Stimulated activated CD8-positive, alpha-beta memory T cell treated with anti-CD3 and anti-CD28 coated beads, Interleukin-7, amount 100 ng/mL, for 48 hours (primary cell): ENCODE measurements at regions not wholly inside any gene's neighbourhood (a gene's known extent, or its start where the extent isn't known, plus 50 kb on each side); places are given as distances from the start of the nearest gene placed in this dataset.
"Not testable (repeated sequence)": the region's sequence is repeated elsewhere in the genome, so short reads cannot be mapped to it uniquely, and the experiment has no call there.

Source experiments
- DNase-seq, 2 donors: peaks; one replicate each; pipeline ENCODE4 v3.0.0-alpha.2; 2020; ENCODE audit warnings: low read depth in 1 of 2; ENCODE audit errors: extremely low read depth in 1 of 2

DNA sequence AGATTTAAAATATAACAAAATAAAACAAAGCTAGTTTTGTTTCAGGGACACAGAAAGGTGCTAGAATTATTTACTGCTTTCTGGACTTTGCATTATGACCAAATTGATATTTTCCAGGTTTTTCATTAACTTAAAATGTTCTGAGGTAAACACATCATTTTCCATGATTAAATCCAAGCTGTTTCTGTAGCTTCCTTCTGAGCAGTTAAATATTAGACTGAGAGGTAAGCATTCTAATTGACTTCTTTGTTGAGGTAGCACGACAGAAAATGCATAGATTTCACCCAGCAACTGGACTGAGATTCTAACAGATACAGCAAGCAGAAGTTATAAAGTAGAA lies 98.3 kb downstream of the BMP4 start:
- DNase-seq = no peak

DNA sequence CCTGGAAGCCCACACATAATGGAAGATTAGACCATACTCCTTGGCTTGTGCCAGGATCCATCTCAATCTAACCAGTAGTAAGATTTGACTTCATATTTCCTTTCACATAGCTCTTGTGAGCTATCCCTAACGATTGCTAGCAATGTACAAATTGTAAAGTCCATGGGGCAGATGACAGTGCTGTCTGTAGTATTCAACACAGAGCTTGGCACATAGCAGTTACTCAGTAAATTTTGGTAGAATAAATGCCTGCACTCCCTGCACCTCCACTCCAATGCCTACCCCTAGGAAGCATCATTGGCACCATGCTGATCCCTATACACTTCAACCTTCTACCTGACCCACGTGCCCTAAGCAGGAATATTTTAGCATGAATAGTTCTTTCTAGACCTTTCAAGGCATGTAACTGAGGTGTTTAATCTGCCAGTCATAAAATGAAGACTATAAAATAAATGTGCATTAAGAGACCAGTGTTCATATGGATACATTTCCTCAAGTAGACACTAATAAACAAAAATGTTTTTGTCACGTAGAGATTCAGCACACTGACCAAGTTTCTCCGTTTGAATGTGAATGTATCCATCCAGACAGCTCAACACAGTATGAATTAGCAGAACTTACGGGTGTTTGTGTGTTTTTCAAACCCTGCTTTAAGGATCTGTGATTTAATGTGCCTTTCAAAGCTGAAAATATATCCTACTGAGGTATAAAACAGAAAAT lies 98.8 kb downstream of the BMP4 start:
- no peak for DNase-seq

GRCh38 chr14:53855574-53855973 lies 101.1 kb downstream of the BMP4 start:
- DNase-seq = no peak

DNA sequence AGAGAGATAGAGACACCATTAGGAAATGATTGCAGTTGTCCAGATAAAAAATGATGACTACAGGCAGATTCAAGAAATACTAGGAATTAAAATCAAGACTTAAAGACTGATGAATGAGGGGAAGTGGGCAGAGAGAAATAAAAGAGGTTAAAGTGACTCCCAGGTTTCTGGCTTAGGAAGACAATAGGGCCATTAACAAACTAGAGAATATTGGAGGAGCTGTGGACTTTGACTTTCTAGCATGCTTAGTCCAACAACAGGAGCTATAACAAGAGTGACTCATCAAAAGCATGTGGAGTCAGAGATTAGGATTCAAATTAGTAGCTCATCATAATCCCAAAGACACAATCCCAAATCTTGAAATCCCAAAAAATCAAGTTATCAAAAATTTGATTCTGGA lies 101.5 kb downstream of the BMP4 start:
- no peak for DNase-seq

DNA sequence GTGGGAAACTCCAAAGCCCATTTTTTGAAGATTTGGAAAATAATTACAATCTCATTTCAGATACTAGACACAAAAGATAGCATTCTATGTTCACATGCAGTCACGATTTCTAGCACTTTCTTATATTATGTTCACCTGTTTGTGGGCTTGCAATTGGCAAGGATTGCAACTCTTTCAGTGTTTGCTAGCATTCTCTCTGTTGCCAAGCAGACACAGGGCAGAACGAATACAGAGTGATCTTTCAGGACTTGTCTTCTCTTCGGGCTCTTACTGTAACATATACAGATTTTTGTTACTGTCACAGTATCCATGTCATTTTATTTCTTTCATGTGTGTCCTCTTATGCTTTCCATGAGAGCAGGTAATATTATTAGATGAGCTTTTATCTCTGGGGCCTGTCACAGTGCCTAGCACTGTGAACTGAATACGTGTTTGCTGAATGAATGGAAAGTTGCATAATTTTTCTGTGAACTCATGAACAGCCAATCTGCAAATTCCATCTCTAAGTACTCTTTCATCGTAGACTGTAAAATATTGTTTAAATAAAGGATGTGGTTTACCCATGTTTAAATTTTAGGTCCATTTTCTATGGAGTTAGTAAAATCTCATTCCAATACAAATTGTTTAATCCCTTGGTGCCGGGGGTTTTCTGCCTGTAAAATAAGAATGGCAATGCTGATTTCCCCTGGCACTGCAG lies 105.1 kb downstream of the BMP4 start:
- no peak for DNase-seq

- no peak for DNase-seq
Measured at GRCh38 chr14:53850714-53851296, 105.8 kb downstream of the BMP4 start.

- DNase-seq = no peak
Measured at GRCh38 chr14:53849549-53849948, 107.1 kb downstream of the BMP4 start.

- no peak for DNase-seq
Measured at GRCh38 chr14:53848854-53849253, 107.8 kb downstream of the BMP4 start.

- DNase-seq = no peak
Measured at GRCh38 chr14:53847881-53848280, 108.7 kb downstream of the BMP4 start.

- no peak for DNase-seq
Measured at GRCh38 chr14:53847057-53847456, 109.6 kb downstream of the BMP4 start.

DNA sequence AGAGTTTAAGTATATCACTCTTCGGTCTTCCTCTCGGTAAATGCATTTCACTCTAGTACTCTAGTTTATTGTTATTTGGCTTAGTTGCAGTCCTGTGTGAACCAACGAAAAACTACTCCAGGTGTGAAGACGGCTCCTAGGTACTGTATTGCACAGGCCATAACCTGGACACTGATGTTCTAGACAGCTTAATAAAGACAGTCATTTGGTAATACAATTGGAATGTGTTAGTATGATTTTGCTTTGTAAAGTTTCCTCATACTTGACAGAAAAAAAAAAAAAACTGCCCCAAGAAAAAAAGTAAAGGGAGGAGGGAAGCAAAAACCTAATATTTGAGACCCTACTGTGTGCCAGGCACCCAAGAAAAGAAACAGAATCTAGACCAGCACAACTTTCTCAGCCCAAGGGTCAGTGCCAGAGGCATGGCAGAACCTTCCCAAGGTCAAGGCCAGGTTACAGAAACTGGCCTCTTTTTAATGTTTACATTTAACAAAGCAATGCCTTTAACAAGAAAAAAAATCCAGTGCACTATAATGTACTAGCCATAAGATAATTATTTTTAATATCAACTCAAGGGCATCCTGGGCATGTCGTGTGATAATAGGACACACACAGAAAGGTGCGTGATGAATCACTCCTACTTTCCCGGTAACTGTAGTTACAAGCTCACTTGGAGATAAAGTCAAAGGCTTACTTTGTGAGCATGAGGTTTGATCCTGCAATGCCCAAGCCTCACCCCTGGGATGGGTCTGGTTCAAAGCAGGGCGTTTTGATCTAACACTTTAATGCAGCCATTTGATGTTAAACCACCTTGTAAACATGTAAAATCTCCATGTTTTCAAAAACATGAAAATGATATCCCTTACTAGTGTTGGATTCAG lies 110.6 kb downstream of the BMP4 start:
- DNase-seq = no peak

GRCh38 chr14:53842938-53843337 lies 113.7 kb downstream of the BMP4 start:
- DNase-seq = no peak

GRCh38 chr14:53841109-53842099 lies 115.2 kb downstream of the BMP4 start:
- DNase-seq = no peak

DNA sequence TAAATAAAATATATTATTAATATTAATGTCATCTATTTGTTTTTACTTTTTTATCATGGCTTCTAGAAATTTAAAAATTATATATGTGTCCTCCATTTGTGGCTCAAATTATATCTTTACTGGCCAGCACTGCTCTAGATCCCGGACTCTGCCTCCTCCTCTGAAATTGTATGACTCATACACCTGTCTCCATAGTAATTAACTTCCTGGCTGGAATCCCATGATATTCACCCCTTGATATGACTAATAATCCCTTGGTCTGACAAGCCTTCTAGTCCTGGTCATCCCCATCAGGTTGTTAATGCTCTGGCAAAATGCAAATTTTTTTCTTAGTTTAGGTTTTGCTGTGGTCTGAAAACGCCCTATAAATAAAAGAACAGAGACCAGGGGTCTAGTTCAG lies 116.2 kb downstream of the BMP4 start:
- DNase-seq = no peak

GRCh38 chr14:53838374-53838773 lies 118.3 kb downstream of the BMP4 start:
- no peak for DNase-seq

DNA sequence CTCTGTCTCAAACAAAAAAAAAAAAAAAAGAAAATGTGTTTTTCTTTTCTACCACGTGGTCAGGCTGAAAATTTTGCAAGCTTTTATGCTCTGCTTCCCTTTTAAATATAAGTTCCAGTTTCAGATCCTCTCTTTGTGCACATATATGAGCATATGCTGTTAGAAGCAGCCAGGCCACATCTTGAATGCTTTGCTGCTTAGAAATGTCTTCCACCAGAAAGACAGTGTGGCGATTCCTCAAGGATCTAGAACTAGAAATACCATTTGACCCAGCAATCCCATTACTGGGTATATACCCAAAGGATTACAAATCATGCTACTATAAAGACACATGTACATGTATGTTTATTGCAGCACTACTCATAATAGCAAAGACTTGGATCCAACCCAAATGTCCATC lies 119.0 kb downstream of the BMP4 start:
- not testable (repeated sequence) for DNase-seq

DNA sequence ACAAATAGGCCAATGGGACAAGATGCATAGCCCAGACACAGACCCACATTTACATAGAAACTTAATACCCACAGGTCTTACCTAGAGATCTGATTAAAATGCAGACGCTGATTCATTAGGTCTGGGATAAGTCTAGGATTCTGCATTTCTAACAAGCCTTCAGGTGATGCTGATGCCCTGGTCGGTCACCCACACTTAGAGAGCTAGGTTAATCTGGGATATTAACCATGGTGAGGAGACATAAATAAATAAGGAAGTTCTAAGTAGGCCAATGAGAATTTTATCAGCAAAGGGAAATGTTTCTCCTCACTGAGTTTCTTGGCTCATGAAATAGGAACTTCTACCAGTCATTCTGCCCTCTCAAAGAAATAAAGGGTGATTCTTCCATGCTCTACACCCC lies 120.1 kb downstream of the BMP4 start:
- no peak for DNase-seq

DNA sequence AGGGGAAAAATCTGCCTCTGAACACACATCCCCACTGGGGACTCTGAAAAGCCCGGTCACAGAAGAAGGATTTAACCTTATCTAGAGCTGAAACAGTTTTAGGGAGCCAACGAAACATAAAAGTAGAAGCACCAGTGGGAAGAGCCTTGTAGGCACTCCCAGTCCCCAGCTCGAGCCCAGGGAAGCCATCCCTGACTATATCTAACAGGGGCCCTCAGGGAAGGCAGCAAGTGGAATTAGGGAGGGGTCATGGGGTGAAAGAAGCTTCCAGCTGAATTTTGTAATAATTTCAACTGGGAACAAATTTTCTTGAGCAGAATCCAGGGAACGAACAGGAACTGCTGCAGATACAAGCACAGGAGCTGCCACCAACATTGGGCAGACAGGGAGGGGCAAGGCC lies 127.8 kb downstream of the BMP4 start:
- no peak for DNase-seq

DNA sequence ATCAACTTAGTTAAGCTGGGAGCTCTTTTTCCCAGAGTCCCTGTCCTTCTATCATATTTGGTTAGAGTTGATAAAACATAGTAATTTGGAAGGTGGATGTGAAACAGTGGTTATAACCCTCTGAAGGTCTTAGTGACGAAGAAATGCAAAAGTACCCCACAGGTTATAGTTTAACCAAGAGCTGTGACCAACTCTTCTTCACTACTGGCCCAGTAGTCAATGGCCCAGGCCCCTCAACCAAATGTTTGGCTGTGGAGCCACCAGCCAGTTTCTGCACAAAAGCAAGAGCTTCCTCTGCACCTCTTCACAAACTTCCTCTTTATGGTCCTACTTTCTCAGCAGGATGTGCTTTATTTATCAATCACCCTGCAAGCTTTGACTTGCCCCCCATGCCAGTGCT lies 132.6 kb downstream of the BMP4 start:
- DNase-seq = no peak

DNA sequence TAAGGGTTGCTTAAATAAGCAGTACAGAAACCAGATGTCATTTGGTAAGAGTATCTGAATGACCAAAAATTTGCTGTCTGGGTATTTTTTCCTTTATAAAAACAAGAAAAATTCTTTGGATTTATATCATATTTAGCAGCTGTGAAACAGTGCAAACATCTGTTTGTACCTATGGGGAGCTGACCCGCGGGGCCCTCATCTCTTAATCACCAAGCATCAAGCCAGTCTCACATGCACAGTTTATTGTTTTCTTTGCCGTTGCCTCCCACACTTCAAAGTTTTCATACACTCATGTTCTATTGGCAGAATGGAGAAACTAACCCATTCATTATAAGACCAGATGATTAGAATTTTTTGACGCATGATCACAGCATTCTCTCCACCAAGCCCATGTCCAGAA lies 142.2 kb downstream of the BMP4 start:
- DNase-seq = no peak
